HG03064 (cell line): ENCODE measurements at regions not wholly inside any gene's neighbourhood (a gene's known extent, or its start where the extent isn't known, plus 50 kb on each side); places are given as distances from the start of the nearest gene placed in this dataset.
"Not testable (repeated sequence)": the region's sequence is repeated elsewhere in the genome, so short reads cannot be mapped to it uniquely, and the experiment has no call there.

Source experiments
- ATAC-seq: cut with Tn5 transposase; IDR thresholded peaks from one replicate; pipeline ENCODE4 v1.9.1; 2021; ENCODE audit warnings: low read depth; ENCODE audit not compliant: unreplicated experiment

GRCh38 chr5:166639151-166639550 is 1652.3 kb upstream of the WWC1 start:
- ATAC-seq = no peak

- ATAC-seq = not testable (repeated sequence)
These were observed 1651.3 kb upstream of the WWC1 start for GRCh38 chr5:166640136-166640535.

GRCh38 chr5:166648736-166649135 is 1642.7 kb upstream of the WWC1 start:
- no peak for ATAC-seq

- no peak for ATAC-seq
These were observed 1641.8 kb upstream of the WWC1 start for GRCh38 chr5:166649676-166650075.

GRCh38 chr5:166651234-166651633 is 1640.2 kb upstream of the WWC1 start:
- no peak for ATAC-seq

- no peak for ATAC-seq
These were observed 1619.6 kb upstream of the WWC1 start for GRCh38 chr5:166671811-166672210.

GRCh38 chr5:166672431-166672830 is 1619.0 kb upstream of the WWC1 start:
- ATAC-seq = no peak

- no peak for ATAC-seq
These were observed 1613.6 kb upstream of the WWC1 start for GRCh38 chr5:166677891-166678290.

- ATAC-seq = no peak
These were observed 1612.1 kb upstream of the WWC1 start for GRCh38 chr5:166679331-166679730.

GRCh38 chr5:166695326-166695725 is 1596.1 kb upstream of the WWC1 start:
- no peak for ATAC-seq

- no peak for ATAC-seq
These were observed 1583.2 kb upstream of the WWC1 start for GRCh38 chr5:166708291-166708690.

- ATAC-seq = no peak
These were observed 1581.8 kb upstream of the WWC1 start for GRCh38 chr5:166709691-166710090.

GRCh38 chr5:166710271-166710670 is 1581.2 kb upstream of the WWC1 start:
- no peak for ATAC-seq

- ATAC-seq = no peak
These were observed 1578.8 kb upstream of the WWC1 start for GRCh38 chr5:166712447-166713185.

GRCh38 chr5:166713295-166713694 is 1578.2 kb upstream of the WWC1 start:
- ATAC-seq = no peak

GRCh38 chr5:166716856-166717492 is 1574.5 kb upstream of the WWC1 start:
- ATAC-seq = no peak

- no peak for ATAC-seq
These were observed 1571.5 kb upstream of the WWC1 start for GRCh38 chr5:166719991-166720390.

- ATAC-seq = no peak
These were observed 1568.5 kb upstream of the WWC1 start for GRCh38 chr5:166722939-166723338.

- ATAC-seq = no peak
These were observed 1567.2 kb upstream of the WWC1 start for GRCh38 chr5:166724284-166724683.

- no peak for ATAC-seq
These were observed 1565.9 kb upstream of the WWC1 start for GRCh38 chr5:166725593-166725992.

- ATAC-seq = no peak
These were observed 1565.0 kb upstream of the WWC1 start for GRCh38 chr5:166726406-166726805.

GRCh38 chr5:166742951-166743350 is 1548.5 kb upstream of the WWC1 start:
- not testable (repeated sequence) for ATAC-seq
